Suppressor macrophage treated with lipopolysaccharide for 1 hour (primary cell): ENCODE measurements at regions not wholly inside any gene's neighbourhood (a gene's known extent, or its start where the extent isn't known, plus 50 kb on each side); places are given as distances from the start of the nearest gene placed in this dataset.
A peak's percentile ranks its signal among the peaks of the same experiment; 100 is the strongest.

ENCODE experiments used
- DNase-seq, 3 donors: peaks; one replicate each; pipeline ENCODE4 v3.0.0-alpha.2; 2020 to 2022

- DNase-seq, result peak; percentile 41 to 67 (median 64)
These were observed 275.7 kb upstream of the FN1 start for GRCh38 chr2:215711471-215712034.

DNA sequence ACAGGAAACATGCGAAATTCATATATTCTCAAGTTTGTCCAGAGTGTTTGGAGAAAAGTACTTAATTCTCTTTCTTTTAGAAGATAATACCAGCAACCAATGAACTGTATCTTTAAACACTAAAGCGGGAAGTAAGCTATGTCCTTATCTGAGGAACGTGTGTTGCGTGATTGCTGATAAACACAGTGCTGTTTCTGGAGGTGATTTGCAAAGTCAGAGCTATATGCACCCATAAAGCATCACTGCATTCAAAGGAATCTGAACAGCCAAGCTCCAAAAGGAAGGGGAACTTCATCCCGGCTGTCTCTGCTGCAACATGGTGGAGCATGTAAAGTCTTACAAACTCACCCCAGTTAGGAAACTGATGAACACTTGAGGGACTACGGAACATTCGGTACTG, 271.7 kb upstream of the FN1 start:
- no peak for DNase-seq

- no peak for DNase-seq
These were observed 270.0 kb upstream of the FN1 start for GRCh38 chr2:215705771-215706361.

GRCh38 chr2:215705281-215705680, 269.4 kb upstream of the FN1 start:
- DNase-seq, result no peak

- no peak for DNase-seq
These were observed 266.4 kb upstream of the FN1 start for GRCh38 chr2:215702116-215702902.

GRCh38 chr2:215699700-215700538, 264.1 kb upstream of the FN1 start:
- no peak for DNase-seq

- no peak for DNase-seq
These were observed 263.1 kb upstream of the FN1 start for GRCh38 chr2:215699018-215699417.

GRCh38 chr2:215698566-215698965, 262.7 kb upstream of the FN1 start:
- DNase-seq, result no peak

- no peak for DNase-seq
These were observed 261.6 kb upstream of the FN1 start for GRCh38 chr2:215697496-215697895.

- peak; percentile 47 to 55 (median 51) for DNase-seq
These were observed 261.1 kb upstream of the FN1 start for GRCh38 chr2:215697003-215697402.

GRCh38 chr2:215695861-215696260, 260.0 kb upstream of the FN1 start:
- DNase-seq, result no peak

DNA sequence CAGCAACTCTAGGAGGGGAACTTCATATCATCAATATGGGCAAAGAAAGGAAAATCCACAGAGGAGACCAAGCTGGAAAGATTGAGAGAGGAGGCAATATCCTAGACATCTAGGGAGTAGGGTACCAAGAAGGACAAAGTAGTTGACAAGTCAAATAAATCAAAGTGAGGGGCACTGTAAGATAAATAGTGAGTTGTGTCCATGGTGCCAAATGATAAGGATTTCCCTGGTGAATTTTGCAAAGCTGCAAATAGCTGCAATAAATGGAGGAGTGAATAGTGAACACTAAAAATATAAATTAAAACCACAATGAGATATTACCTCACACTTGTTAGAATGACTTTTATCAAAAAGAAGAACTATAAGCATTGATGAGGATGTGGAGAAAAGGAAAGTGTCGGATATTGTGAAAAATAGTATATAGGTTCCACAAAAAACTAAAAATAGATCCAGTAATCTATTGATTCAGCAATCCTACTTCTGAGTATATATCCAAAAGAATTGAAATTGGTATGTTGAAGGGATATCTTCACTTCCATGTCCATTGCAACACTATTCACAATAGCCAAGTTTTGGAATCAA, 258.2 kb upstream of the FN1 start:
- no peak for DNase-seq

DNA sequence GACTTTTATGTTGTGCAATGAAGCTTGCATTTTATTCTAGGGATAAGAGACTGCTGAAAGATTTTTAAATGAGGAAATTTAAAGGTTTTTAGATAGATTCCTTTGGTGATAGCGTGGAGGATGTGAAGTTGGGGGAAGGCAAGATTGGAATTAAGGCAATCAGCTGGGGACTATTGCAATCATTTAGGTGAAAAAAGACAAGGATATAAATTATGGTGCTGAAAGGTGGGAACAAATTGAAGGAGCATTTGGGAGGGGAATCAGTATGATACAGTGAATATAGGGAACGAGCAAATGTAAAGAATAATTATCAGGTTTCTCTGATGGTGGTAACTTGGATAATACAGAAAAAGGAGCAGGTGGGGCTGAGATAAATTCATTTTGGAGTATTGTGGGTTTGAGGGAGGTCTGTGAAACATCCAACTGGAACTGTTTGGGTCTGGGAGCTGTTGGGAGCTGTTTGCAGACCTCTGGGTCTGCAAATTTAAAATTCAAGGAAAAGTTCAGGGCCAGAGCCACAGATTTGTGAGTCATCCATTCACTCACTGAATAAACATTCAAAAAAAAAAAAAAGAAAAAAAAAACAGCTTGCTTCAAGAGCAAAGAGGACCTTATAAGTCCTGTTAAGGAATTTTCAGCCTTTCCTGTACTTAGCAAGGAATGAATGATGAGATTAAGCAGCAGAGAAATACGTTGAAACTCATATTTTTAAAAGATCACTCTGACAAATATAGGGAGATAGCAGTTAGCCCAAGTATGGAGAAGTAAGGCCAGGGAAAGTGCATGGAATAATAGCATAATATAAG, 257.5 kb upstream of the FN1 start:
- peak in 1 of 3 donors; percentile 53 for DNase-seq

DNA sequence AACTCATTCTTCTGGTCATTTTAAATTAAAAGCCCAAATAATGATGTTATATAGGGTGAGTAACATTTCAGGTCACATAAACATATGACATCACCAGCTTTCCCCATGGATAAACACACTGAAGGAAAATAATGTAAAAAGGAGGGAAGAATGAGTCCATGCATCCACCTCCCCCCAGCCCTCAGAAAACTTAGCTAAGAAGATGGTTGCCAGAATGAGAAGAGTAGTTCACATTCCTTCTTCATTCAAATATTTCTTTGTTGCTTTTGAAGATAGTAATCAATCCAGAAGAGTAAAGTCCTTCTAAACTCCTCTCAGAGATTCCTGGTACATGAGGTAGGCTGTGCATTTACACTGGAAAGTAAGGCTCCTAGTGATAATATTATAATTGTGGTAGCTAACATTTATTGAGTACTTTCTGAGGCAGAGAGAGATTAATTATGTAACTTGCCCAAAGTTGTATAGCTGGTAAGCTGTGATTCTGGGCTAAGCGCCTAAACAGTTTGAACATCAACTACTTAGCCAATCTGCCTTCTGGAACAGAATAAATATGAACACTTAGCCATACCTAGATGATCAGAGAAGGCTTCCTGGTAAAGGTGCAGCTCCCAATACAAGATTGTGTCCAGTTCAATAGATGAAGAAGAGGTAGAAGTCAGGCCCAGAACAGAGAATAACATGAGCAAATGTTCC, 256.7 kb upstream of the FN1 start:
- no peak for DNase-seq

- no peak for DNase-seq
These were observed 255.5 kb upstream of the FN1 start for GRCh38 chr2:215691346-215691745.

DNA sequence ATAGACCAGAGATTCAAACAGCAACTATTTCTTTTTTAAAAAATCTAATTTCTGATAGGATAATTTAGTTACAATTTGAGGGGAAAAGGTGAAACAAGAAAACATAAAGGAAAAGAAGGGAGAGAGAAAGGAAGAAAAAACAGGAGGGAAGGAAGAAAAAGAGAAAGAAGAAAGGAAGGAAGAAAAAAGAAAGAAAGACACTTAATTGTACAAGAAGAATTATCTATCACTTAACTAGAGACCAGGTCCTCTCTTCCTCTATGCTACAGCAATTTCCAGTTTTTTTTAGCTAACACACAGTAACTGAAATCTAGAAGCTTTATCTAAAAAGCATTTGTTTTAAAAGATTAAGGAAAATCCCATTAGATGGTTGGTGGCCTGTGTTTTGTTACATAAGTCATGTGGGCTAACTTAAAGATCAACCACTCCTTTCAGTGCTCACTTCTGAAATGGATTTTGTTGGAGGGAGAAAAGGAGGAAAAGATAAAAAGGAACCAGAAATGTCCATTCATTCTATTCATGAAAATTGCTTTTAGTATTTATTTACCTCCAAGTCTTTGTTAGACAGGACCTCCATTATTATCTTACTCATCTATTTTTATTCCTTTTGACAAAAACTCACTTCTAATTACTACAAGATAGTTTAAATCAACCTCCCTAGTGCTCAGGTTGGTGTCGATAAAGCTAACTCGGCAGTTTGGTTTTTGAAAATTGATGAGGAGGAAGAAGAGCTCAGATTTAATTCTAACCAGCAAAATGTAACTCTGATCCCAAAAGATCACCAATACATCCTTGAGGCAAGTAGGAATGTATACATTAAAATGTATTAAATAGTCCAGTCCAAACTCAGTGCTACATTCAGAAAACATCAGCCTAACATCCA, 251.5 kb upstream of the FN1 start:
- no peak for DNase-seq

DNA sequence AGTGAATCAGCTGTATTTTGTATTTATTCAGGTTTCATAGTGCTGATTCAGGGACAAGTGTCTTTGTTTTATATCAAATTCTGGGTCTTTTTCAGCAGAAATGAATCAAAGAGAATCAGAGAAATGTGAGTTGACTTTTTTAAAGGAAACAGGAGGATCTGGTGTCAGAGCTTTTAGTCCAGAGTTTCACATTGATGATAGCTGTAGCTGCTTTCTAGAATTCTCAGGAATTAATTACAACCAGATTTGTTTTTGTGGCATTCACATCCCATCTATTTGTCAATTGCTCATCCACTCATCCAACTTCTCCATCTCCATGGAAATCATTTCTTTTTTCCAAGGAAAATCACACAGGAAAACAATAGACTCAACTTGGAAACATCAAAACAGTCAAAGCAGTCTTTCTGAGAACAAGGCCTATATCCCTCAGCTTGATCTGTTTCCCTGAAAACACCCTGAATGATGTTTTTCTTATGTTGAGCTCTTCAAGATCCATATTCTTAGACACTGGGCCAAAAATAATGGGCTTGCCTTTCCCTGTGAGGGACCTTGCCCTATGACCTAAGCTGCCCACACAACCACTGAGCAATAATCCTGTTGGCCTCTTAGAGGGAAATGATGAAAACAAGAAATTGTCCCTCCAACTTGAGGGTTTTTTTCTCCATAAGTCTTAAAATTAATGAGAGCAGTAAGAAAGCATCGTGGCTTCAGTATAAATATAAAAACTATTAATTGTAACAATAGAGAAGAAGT, 249.5 kb upstream of the FN1 start:
- peak; percentile 64 to 77 (median 67) for DNase-seq

GRCh38 chr2:215684448-215685237, 248.8 kb upstream of the FN1 start:
- no peak for DNase-seq

GRCh38 chr2:215683295-215683694, 247.4 kb upstream of the FN1 start:
- DNase-seq, result no peak
